WTC11 (cell line): ENCODE measurements at regions not wholly inside any gene's neighbourhood (a gene's known extent, or its start where the extent isn't known, plus 50 kb on each side); places are given as distances from the start of the nearest gene placed in this dataset.

Experiments used
- ATAC-seq: fragments of 200-7000 bp; cut with Tn5 transposase; 2 replicates; pipeline ENCODE4 v1.10.0; 2021; ENCODE audit warnings: mild to moderate bottlenecking, moderate library complexity
- CTCF ChIA-PET: fragments of 300-600 bp; sonication (Branson Sonifier 250); formaldehyde crosslinking; loops from one replicate; lab custom pipeline; 2021; ENCODE audit warnings: antibody characterized with exemption; lab: Charles Lee
- POLR2A ChIA-PET: fragments of 350-600 bp; sonication (Branson Sonifier 250); formaldehyde crosslinking; loops from one replicate; lab custom pipeline; 2021; ENCODE audit warnings: antibody characterized with exemption; lab: Charles Lee
- DNase-seq: peaks from one replicate; pipeline ENCODE4 v3.0.0; 2021; ENCODE audit warnings: low spot score
- H3K27ac Mint-ChIP-seq: 2 replicates; pipeline ENCODE4 v1.8.0; 2021; ENCODE audit warnings: mixed read lengths
- H3K27me3 Mint-ChIP-seq: 2 replicates; pipeline ENCODE4 v1.8.0; 2021; ENCODE audit warnings: low read depth, mild to moderate bottlenecking, moderate library complexity, mixed read lengths
- H3K36me3 Mint-ChIP-seq: 2 replicates; pipeline ENCODE4 v1.8.0; 2021; ENCODE audit warnings: mixed read lengths
- H3K4me1 Mint-ChIP-seq: 2 replicates; pipeline ENCODE4 v1.8.0; 2022; ENCODE audit warnings: mixed read lengths
- H3K4me3 Mint-ChIP-seq: 2 replicates; pipeline ENCODE4 v1.8.0; 2021; ENCODE audit warnings: mild to moderate bottlenecking, moderate library complexity, mixed read lengths
- H3K9me3 Mint-ChIP-seq: 2 replicates; pipeline ENCODE4 v1.8.0; 2021; ENCODE audit warnings: mixed read lengths
- ATF2 ChIP-seq: sonication (generic); formaldehyde crosslinking; IDR thresholded peaks from 2 replicates; pipeline ENCODE4 v1.8.1; 2022; ENCODE audit warnings: low read depth, missing genetic modification reagents, borderline replicate concordance
- CREB1 ChIP-seq: sonication (generic); formaldehyde crosslinking; IDR thresholded peaks from 2 replicates; pipeline ENCODE4 v1.8.0; 2023; ENCODE audit warnings: mild to moderate bottlenecking, missing genetic modification reagents
- ESRRA ChIP-seq: sonication (generic); formaldehyde crosslinking; IDR thresholded peaks from 2 replicates; pipeline ENCODE4 v1.8.1; 2022; ENCODE audit warnings: mild to moderate bottlenecking, missing genetic modification reagents, borderline replicate concordance
- FOXP1 ChIP-seq: sonication (generic); formaldehyde crosslinking; IDR thresholded peaks from 2 replicates; pipeline ENCODE4 v1.8.0; 2022; ENCODE audit warnings: missing genetic modification reagents, mild to moderate bottlenecking, moderate library complexity, borderline replicate concordance
- GTF2I ChIP-seq: fragments of 250-450 bp; sonication (Bioruptor Pico); conservative IDR thresholded peaks from 2 replicates; pipeline ENCODE4 v1.4.0; 2021; ENCODE audit warnings: mild to moderate bottlenecking
- HMGA2 ChIP-seq: fragments of 250-450 bp; sonication (Bioruptor Pico); IDR thresholded peaks from 2 replicates; pipeline ENCODE4 v1.4.0; 2021; ENCODE audit warnings: mild to moderate bottlenecking, moderate library complexity
- NFE2L1 ChIP-seq: sonication (generic); formaldehyde crosslinking; IDR thresholded peaks from 2 replicates; pipeline ENCODE4 v1.8.1; 2023; ENCODE audit warnings: missing genetic modification reagents
- NR2C2 ChIP-seq: sonication (generic); formaldehyde crosslinking; IDR thresholded peaks from 2 replicates; pipeline ENCODE4 v1.8.0; 2022; ENCODE audit warnings: mild to moderate bottlenecking, missing genetic modification reagents
- NR3C1 ChIP-seq: sonication (generic); formaldehyde crosslinking; conservative IDR thresholded peaks from 2 replicates; pipeline ENCODE4 v1.8.1; 2023; ENCODE audit warnings: low read depth, mild to moderate bottlenecking, missing genetic modification reagents
- OVOL2 ChIP-seq: fragments of 250-450 bp; sonication (Bioruptor Pico); IDR thresholded peaks from 2 replicates; pipeline ENCODE4 v1.9.0; 2021; ENCODE audit warnings: mild to moderate bottlenecking, borderline replicate concordance
- RORB ChIP-seq: fragments of 250-450 bp; sonication (Bioruptor Pico); IDR thresholded peaks from 2 replicates; pipeline ENCODE4 v1.9.0; 2021; ENCODE audit warnings: mild to moderate bottlenecking
- SMAD4 ChIP-seq: sonication (generic); formaldehyde crosslinking; IDR thresholded peaks from 2 replicates; pipeline ENCODE4 v1.8.0; 2022; ENCODE audit warnings: mild to moderate bottlenecking, missing genetic modification reagents
- TCF7 ChIP-seq: sonication (generic); formaldehyde crosslinking; IDR thresholded peaks from 2 replicates; pipeline ENCODE4 v1.8.0; 2022; ENCODE audit warnings: mild to moderate bottlenecking, low read depth, missing genetic modification reagents, moderate library complexity
- ZBTB43 ChIP-seq: sonication (generic); formaldehyde crosslinking; IDR thresholded peaks from 2 replicates; pipeline ENCODE4 v1.8.1; 2023; ENCODE audit warnings: mild to moderate bottlenecking, missing genetic modification reagents
- ZNF425 ChIP-seq: fragments of 250-450 bp; sonication (Bioruptor Pico); conservative IDR thresholded peaks from 2 replicates; pipeline ENCODE4 v1.9.0; 2021; ENCODE audit warnings: mild to moderate bottlenecking
- TF ChIP-seq, protein P1 (sequence below): fragments of 250-450 bp; sonication (Bioruptor Pico); IDR thresholded peaks from 2 replicates; pipeline ENCODE4 v1.9.0; 2021; ENCODE audit warnings: mild to moderate bottlenecking
- TF ChIP-seq, protein P2 (sequence below): sonication (generic); formaldehyde crosslinking; conservative IDR thresholded peaks from 2 replicates; pipeline ENCODE4 v1.8.1; 2023; ENCODE audit warnings: mild to moderate bottlenecking, low read depth, missing genetic modification reagents, moderate library complexity
- TF ChIP-seq, protein P3 (sequence below): sonication (generic); formaldehyde crosslinking; IDR thresholded peaks from 2 replicates; pipeline ENCODE4 v1.8.1; 2022; ENCODE audit warnings: missing genetic modification reagents, borderline replicate concordance

GRCh38 chr4:178271386-178271785 lies 829.1 kb upstream of the AGA start:
- Mint-ChIP-seq H3K36me3 (peaks cover 16% of the 10 kb centered on the region), H3K4me3 (no peak overlapping the region), H3K4me1 (peaks cover 22% of the 10 kb centered on the region), H3K9me3 (peaks cover 19% of the 10 kb centered on the region)
- DNase-seq: no peak
- POLR2A ChIA-PET: no interaction called here
- TF ChIP-seq HMGA2 (CRISPR knock-in tag) (no peak), NR3C1 (CRISPR knock-in tag) (no peak), NFE2L1 (CRISPR knock-in tag) (no peak), ESRRA (CRISPR knock-in tag) (no peak), ZNF425 (CRISPR knock-in tag) (no peak), RORB (CRISPR knock-in tag) (no peak), OVOL2 (CRISPR knock-in tag) (no peak), ATF2 (CRISPR knock-in tag) (no peak)
- TF ChIP-seq, protein P1, sequence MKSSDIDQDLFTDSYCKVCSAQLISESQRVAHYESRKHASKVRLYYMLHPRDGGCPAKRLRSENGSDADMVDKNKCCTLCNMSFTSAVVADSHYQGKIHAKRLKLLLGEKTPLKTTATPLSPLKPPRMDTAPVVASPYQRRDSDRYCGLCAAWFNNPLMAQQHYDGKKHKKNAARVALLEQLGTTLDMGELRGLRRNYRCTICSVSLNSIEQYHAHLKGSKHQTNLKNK (CRISPR knock-in tag): no peak
- TF ChIP-seq, protein P2, sequence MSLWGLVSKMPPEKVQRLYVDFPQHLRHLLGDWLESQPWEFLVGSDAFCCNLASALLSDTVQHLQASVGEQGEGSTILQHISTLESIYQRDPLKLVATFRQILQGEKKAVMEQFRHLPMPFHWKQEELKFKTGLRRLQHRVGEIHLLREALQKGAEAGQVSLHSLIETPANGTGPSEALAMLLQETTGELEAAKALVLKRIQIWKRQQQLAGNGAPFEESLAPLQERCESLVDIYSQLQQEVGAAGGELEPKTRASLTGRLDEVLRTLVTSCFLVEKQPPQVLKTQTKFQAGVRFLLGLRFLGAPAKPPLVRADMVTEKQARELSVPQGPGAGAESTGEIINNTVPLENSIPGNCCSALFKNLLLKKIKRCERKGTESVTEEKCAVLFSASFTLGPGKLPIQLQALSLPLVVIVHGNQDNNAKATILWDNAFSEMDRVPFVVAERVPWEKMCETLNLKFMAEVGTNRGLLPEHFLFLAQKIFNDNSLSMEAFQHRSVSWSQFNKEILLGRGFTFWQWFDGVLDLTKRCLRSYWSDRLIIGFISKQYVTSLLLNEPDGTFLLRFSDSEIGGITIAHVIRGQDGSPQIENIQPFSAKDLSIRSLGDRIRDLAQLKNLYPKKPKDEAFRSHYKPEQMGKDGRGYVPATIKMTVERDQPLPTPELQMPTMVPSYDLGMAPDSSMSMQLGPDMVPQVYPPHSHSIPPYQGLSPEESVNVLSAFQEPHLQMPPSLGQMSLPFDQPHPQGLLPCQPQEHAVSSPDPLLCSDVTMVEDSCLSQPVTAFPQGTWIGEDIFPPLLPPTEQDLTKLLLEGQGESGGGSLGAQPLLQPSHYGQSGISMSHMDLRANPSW (CRISPR knock-in tag): no peak
- TF ChIP-seq, protein P3, sequence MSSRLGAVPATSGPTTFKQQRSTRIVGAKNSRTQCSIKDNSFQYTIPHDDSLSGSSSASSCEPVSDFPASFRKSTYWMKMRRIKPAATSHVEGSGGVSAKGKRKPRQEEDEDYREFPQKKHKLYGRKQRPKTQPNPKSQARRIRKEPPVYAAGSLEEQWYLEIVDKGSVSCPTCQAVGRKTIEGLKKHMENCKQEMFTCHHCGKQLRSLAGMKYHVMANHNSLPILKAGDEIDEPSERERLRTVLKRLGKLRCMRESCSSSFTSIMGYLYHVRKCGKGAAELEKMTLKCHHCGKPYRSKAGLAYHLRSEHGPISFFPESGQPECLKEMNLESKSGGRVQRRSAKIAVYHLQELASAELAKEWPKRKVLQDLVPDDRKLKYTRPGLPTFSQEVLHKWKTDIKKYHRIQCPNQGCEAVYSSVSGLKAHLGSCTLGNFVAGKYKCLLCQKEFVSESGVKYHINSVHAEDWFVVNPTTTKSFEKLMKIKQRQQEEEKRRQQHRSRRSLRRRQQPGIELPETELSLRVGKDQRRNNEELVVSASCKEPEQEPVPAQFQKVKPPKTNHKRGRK (CRISPR knock-in tag): no peak
- TF ChIP-seq, all 79 proteins: peak for 0
- ATAC-seq: no peak
- H3K27ac Mint-ChIP-seq: no peak overlapping the region
- CTCF ChIA-PET: no interaction called here
- no peaks in the 10 kb centered on the region for H3K27me3 Mint-ChIP-seq

- no peak for DNase-seq
- Mint-ChIP-seq H3K4me3 (no peak overlapping the region), H3K4me1 (peaks cover 22% of the 10 kb centered on the region), H3K9me3 (peaks cover 20% of the 10 kb centered on the region), H3K36me3 (peaks cover 16% of the 10 kb centered on the region)
- ChIA-PET CTCF (no interaction called here), POLR2A (no interaction called here)
- ATAC-seq: no peak
- TF ChIP-seq ZBTB43 (no peak), NR2C2 (no peak), CREB1 (CRISPR knock-in tag) (no peak), TCF7 (no peak), ZNF425 (CRISPR knock-in tag) (no peak), FOXP1 (CRISPR knock-in tag) (no peak), ATF2 (CRISPR knock-in tag) (no peak), GTF2I (CRISPR knock-in tag) (no peak), SMAD4 (no peak)
- TF ChIP-seq, protein P1 (CRISPR knock-in tag): no peak
- TF ChIP-seq, all 79 proteins: peak for 0
- no peaks in the 10 kb centered on the region for H3K27me3 Mint-ChIP-seq
- no peak overlapping the region for H3K27ac Mint-ChIP-seq
Observed at GRCh38 chr4:178273168-178273567, 830.9 kb upstream of the AGA start.
